T-helper 9 cell (primary cell): ENCODE measurements at regions not wholly inside any gene's neighbourhood (a gene's known extent, or its start where the extent isn't known, plus 50 kb on each side); places are given as distances from the start of the nearest gene placed in this dataset.

ENCODE experiments used
- DNase-seq: peaks from one replicate; pipeline ENCODE4 v3.0.0-alpha.2; 2020

DNA sequence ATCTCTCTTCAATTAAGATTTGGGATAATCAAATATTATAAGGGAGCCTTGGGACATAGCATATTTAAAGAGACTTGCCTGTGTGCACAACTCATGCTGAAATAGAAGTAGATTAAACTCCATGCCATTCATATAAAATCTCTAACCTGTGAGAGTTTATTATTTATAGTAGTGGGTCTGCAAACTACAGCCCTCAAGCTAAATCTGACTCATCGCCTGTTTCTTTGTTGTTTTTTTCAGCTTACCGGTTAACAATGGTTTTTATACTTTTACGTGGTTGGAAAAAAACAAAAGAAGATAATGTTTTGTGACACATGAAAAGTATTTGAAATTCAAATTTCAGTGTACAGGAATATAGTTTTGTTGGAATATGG is 61.9 kb upstream of the GHR start:
- no peak for DNase-seq

DNA sequence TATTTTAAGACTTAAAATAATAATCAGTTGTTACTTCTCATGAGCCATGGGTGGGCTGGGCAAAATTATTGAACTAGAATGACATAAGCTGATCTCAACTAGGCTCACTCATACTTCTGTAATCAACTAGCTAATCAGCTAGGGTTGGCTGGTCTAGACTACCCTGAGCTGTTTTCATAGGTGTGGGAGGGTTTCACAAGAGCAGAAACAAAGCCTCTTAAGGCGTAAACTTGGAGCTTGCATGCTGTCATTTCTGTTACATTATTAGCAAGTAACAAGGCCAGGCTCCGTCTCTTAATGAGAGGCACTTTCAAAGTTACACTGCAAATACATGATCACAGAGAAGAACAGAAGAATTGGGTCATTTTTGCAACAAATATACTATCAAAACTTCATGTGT is 57.2 kb upstream of the GHR start:
- DNase-seq = no peak
